PC-3 (cell line): ENCODE measurements at regions not wholly inside any gene's neighbourhood (a gene's known extent, or its start where the extent isn't known, plus 50 kb on each side); places are given as distances from the start of the nearest gene placed in this dataset.

Source experiments
- CTCF ChIP-seq: fragments of 300-600 bp; sonication (generic); conservative IDR thresholded peaks from 2 replicates; pipeline ENCODE4 v1.5.1; 2017; ENCODE audit warnings: antibody characterized with exemption, low read depth, mild to moderate bottlenecking, low read length
- EZH2 ChIP-seq: fragments of 300-600 bp; sonication (generic); IDR thresholded peaks from one replicate; pipeline ENCODE4 v1.6.1; 2017; ENCODE audit warnings: antibody characterized with exemption, mild to moderate bottlenecking, low read length; ENCODE audit not compliant: unreplicated experiment
- EZH2phosphoT487 ChIP-seq: fragments of 300-600 bp; sonication (generic); IDR thresholded peaks from 2 replicates; pipeline ENCODE4 v1.6.1; 2018; ENCODE audit warnings: mild to moderate bottlenecking, antibody characterized with exemption, low read length, borderline replicate concordance

- TF ChIP-seq CTCF, result no peak
- TF ChIP-seq EZH2, result no peak
- TF ChIP-seq EZH2phosphoT487, result no peak
Observed at GRCh38 chr3:159487304-159487703, 501.3 kb upstream of the IL12A start.
